HCT116 (cell line): ENCODE measurements at regions not wholly inside any gene's neighbourhood (a gene's known extent, or its start where the extent isn't known, plus 50 kb on each side); places are given as distances from the start of the nearest gene placed in this dataset.

ENCODE experiments used
- ATAC-seq: fragments of 200-7000 bp; cut with Tn5 transposase; 2 replicates; pipeline ENCODE4 v1.9.1; 2020; ENCODE audit warnings: mild to moderate bottlenecking, moderate library complexity
- BruUV-seq: library from RNA; stranded (reverse); fragments of 400-500 nt; replicated peaks from 2 replicates; lab custom pipeline; 2021; lab: Mats Ljungman, UMichigan
- CTCF ChIA-PET: fragments of 300-600 bp; sonication (Branson Sonifier 250); formaldehyde crosslinking; loops from one replicate; lab custom pipeline; 2021; ENCODE audit warnings: antibody characterized with exemption; lab: Charles Lee
- POLR2A ChIA-PET: fragments of 300-600, 350-600 bp; sonication (Branson Sonifier 250); formaldehyde crosslinking; loops from one replicate; lab custom pipeline; 2021; ENCODE audit warnings: antibody characterized with exemption; lab: Charles Lee
- RAD21 ChIA-PET, 2 experiments: fragments of 300-600 bp; sonication (Branson Sonifier 250); formaldehyde crosslinking; loops; one replicate each; lab custom pipeline; 2023; ENCODE audit warnings: low total read pairs in 2 of 2; ENCODE audit not compliant: uncharacterized antibody in 2 of 2, unreplicated experiment in 2 of 2, low non-redundant PET in 1 of 2; lab: Charles Lee
- DNase-seq: peaks from one replicate; pipeline ENCODE4 v3.0.0-alpha.2; 2010; ENCODE audit warnings: low read depth, low spot score
- H2AFZ ChIP-seq: fragments of 200-600 bp; shearing (Covaris generic), sonication (generic); 2 replicates; pipeline ENCODE4 v1.6.1; 2017; ENCODE audit warnings: low read depth, mixed run types, mixed read lengths, antibody characterized with exemption, low read length; ENCODE audit not compliant: poor library complexity, severe bottlenecking
- H3K27ac ChIP-seq: 2 replicates; pipeline ENCODE4 v1.5.1; 2012; ENCODE audit warnings: low read depth, low read length
- H3K27me3 ChIP-seq: fragments of 200-600 bp; sonication (generic); 2 replicates; pipeline ENCODE4 v1.6.1; 2016; ENCODE audit warnings: mixed run types, low read length, mixed read lengths; ENCODE audit not compliant: insufficient read depth
- H3K36me3 ChIP-seq, 2 experiments: fragments of 200-500 bp in 1 of 2; fragments of 200-600 bp in 1 of 2; sonication (Bioruptor generic) in 1 of 2; sonication (generic) in 1 of 2; 2 replicates each; pipeline versions ENCODE4 v1.5.1 to v1.6.1; 2014 to 2016; ENCODE audit warnings: low read length in 2 of 2, inconsistent platforms in 1 of 2, mixed read lengths in 1 of 2, mixed run types in 1 of 2; ENCODE audit not compliant: insufficient read depth in 2 of 2, control insufficient read depth in 1 of 2
- H3K4me1 ChIP-seq, 2 experiments: fragments of 200-600 bp in 1 of 2; sonication (generic) in 1 of 2; 2 replicates each; pipeline versions ENCODE4 v1.5.1 to v1.6.1; 2012 to 2017; ENCODE audit warnings: low read length in 2 of 2, inconsistent platforms in 1 of 2, mild to moderate bottlenecking in 1 of 2, mixed read lengths in 1 of 2, mixed run types in 1 of 2, moderate library complexity in 1 of 2; ENCODE audit not compliant: insufficient read depth in 2 of 2, control insufficient read depth in 1 of 2
- H3K4me2 ChIP-seq: fragments of 200-600 bp; sonication (generic); 2 replicates; pipeline ENCODE4 v1.6.1; 2017; ENCODE audit warnings: mixed run types, low read length, mixed read lengths
- H3K4me3 ChIP-seq, 2 experiments: fragments of 200-600 bp in 1 of 2; sonication (generic) in 1 of 2; replicated peaks in 1 of 2; 2 replicates each; pipeline ENCODE4 v1.5.1; 2011 to 2016; ENCODE audit warnings: low read length in 2 of 2, control low read depth in 1 of 2, low read depth in 1 of 2, mild to moderate bottlenecking in 1 of 2, mixed read lengths in 1 of 2, mixed run types in 1 of 2
- H3K79me2 ChIP-seq: fragments of 200-600 bp; sonication (generic); 2 replicates; pipeline ENCODE4 v1.6.1; 2017; ENCODE audit warnings: mild to moderate bottlenecking, mixed run types, low read length, moderate library complexity, mixed read lengths; ENCODE audit not compliant: insufficient read depth
- H3K9ac ChIP-seq: fragments of 200-600 bp; sonication (generic); 2 replicates; pipeline ENCODE4 v1.6.1; 2016; ENCODE audit warnings: low read length, mixed read lengths
- H3K9me2 ChIP-seq: fragments of 200-600 bp; sonication (generic), shearing (Covaris generic); 2 replicates; pipeline ENCODE4 v1.6.1; 2017; ENCODE audit warnings: mixed run types, mild to moderate bottlenecking, moderate library complexity; ENCODE audit not compliant: insufficient read depth
- H3K9me3 ChIP-seq, 2 experiments: fragments of 200-500 bp in 1 of 2; fragments of 200-600 bp in 1 of 2; sonication (Bioruptor generic) in 1 of 2; sonication (generic) in 1 of 2; 2 replicates each; pipeline ENCODE4 v1.6.1; 2014 to 2017; ENCODE audit warnings: low read length in 2 of 2, mixed read lengths in 2 of 2, inconsistent platforms in 1 of 2, low read depth in 1 of 2, mild to moderate bottlenecking in 1 of 2, mixed run types in 1 of 2, moderate library complexity in 1 of 2; ENCODE audit not compliant: control insufficient read depth in 1 of 2, insufficient read depth in 1 of 2
- H4K20me1 ChIP-seq: fragments of 200-600 bp; sonication (generic), shearing (Covaris generic); 2 replicates; pipeline ENCODE4 v1.6.1; 2017; ENCODE audit warnings: mixed run types, mild to moderate bottlenecking, moderate library complexity; ENCODE audit not compliant: insufficient read depth
- CBX3 ChIP-seq: IDR thresholded peaks from 2 replicates; pipeline ENCODE4 v1.6.1; 2012; ENCODE audit warnings: low read depth
- FOSL1 ChIP-seq: IDR thresholded peaks from 2 replicates; pipeline ENCODE4 v1.6.1; 2012; ENCODE audit warnings: low read depth
- POLR2A ChIP-seq: IDR thresholded peaks from 2 replicates; pipeline ENCODE4 v1.7.0; 2011; ENCODE audit warnings: borderline replicate concordance; ENCODE audit not compliant: insufficient read depth, insufficient read length; ENCODE audit errors: extremely low read depth
- POLR2AphosphoS5 ChIP-seq: IDR thresholded peaks from 2 replicates; pipeline ENCODE4 v1.6.1; 2011; ENCODE audit warnings: mild to moderate bottlenecking, low read depth, low read length, moderate library complexity
- RAD21 ChIP-seq: IDR thresholded peaks from 2 replicates; pipeline ENCODE4 v1.6.1; 2012; ENCODE audit warnings: low read depth, mild to moderate bottlenecking
- SIN3A ChIP-seq: IDR thresholded peaks from 2 replicates; pipeline ENCODE4 v1.6.1; 2012; ENCODE audit warnings: low read depth
- ZNF274 ChIP-seq: fragments of 200-500 bp; sonication (Bioruptor generic); IDR thresholded peaks from 2 replicates; pipeline ENCODE4 v1.6.1; 2014; ENCODE audit warnings: mild to moderate bottlenecking, low read depth, low read length, inconsistent platforms
- intact Hi-C: fragments of 100-400 bp; cut with micrococcal nuclease; formaldehyde crosslinking; loops from 2 replicates; pipeline ENCODE4 v1.10.0; 2022
- TF ChIP-seq, protein P1 (sequence below): IDR thresholded peaks from 2 replicates; pipeline ENCODE4 v1.6.1; 2012
- TF ChIP-seq, protein P2 (sequence below), 3 experiments: fragments of 200-600 bp in 1 of 3; sonication (generic) in 1 of 3; IDR thresholded peaks in 2 of 3; conservative IDR thresholded peaks in 1 of 3; 2 replicates each; pipeline ENCODE4 v1.5.1; 2012 to 2017; ENCODE audit warnings: low read depth in 2 of 3, low read length in 2 of 3, antibody characterized with exemption in 1 of 3, borderline replicate concordance in 1 of 3, control low read depth in 1 of 3, mild to moderate bottlenecking in 1 of 3, mixed read lengths in 1 of 3, mixed run types in 1 of 3, moderate library complexity in 1 of 3; ENCODE audit not compliant: insufficient read depth in 1 of 3

- H3K4me1 ChIP-seq = no peaks in the 10 kb centered on the region
- H3K9ac ChIP-seq = no peak overlapping the region
- no peak overlapping the region for H3K4me2 ChIP-seq
- ChIA-PET POLR2A (no interaction called here), RAD21 (no interaction called here), CTCF (interaction anchor here (1.5 kb wide), 1 partner anchor 502 kb away, joined by 3 read pairs; the partner anchor contains the start of gene SEMA6A)
- TF ChIP-seq, protein P1, sequence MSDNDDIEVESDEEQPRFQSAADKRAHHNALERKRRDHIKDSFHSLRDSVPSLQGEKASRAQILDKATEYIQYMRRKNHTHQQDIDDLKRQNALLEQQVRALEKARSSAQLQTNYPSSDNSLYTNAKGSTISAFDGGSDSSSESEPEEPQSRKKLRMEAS = no peak
- TF ChIP-seq, protein P2, sequence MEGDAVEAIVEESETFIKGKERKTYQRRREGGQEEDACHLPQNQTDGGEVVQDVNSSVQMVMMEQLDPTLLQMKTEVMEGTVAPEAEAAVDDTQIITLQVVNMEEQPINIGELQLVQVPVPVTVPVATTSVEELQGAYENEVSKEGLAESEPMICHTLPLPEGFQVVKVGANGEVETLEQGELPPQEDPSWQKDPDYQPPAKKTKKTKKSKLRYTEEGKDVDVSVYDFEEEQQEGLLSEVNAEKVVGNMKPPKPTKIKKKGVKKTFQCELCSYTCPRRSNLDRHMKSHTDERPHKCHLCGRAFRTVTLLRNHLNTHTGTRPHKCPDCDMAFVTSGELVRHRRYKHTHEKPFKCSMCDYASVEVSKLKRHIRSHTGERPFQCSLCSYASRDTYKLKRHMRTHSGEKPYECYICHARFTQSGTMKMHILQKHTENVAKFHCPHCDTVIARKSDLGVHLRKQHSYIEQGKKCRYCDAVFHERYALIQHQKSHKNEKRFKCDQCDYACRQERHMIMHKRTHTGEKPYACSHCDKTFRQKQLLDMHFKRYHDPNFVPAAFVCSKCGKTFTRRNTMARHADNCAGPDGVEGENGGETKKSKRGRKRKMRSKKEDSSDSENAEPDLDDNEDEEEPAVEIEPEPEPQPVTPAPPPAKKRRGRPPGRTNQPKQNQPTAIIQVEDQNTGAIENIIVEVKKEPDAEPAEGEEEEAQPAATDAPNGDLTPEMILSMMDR (IDR thresholded peaks at IDR 0.05 in 2 of 3, conservative IDR thresholded peaks at IDR 0.05 in 1 of 3; ENCODE audit: borderline replicate concordance in 1 of 3, insufficient read depth in 1 of 3, low read depth in 2 of 3, low read length in 2 of 3) = peak; percentile 34 to 77 (median 68); a peak in 5 of 6 replicates
- TF ChIP-seq FOSL1 = no peak
- peak; percentile 54 for TF ChIP-seq RAD21
- TF ChIP-seq CBX3 = no peak
- TF ChIP-seq POLR2AphosphoS5 = no peak
- no peak for TF ChIP-seq SIN3A
- no peak for TF ChIP-seq POLR2A
- TF ChIP-seq ZNF274 = no peak
- H3K9me2 ChIP-seq = no peaks in the 10 kb centered on the region
- H2AFZ ChIP-seq = peak overlapping the region; percentile 34
- no peaks in the 10 kb centered on the region for H3K9me3 ChIP-seq
- ATAC-seq (peak; percentile 66; the same call in 1 of the 2 replicates), DNase-seq (peak; percentile 8)
- H3K27me3 ChIP-seq = no peaks in the 10 kb centered on the region
- H4K20me1 ChIP-seq = no peaks in the 10 kb centered on the region
- intact Hi-C loops = loop anchor here (5.0 to 10.0 kb wide), 2 partner anchors 1535 to 1718 kb away; no protein-coding TSS in a partner anchor
- no peaks in the 10 kb centered on the region for H3K79me2 ChIP-seq
- H3K36me3 ChIP-seq = no peaks in the 10 kb centered on the region
- no TSS peak for BruUV-seq
- H3K4me3 ChIP-seq = no peak overlapping the region
- H3K27ac ChIP-seq = no peak overlapping the region
These were observed 502.5 kb upstream of the SEMA6A start for GRCh38 chr5:117077142-117077541.
